T-helper 1 cell treated with Interleukin-12 subunit alpha and Interleukin-12 subunit beta and Interleukin-4 antibody, amounts not matched to agents 30 ng/mL and 1 ng/mL, for 36 hours (primary cell): ENCODE measurements at regions not wholly inside any gene's neighbourhood (a gene's known extent, or its start where the extent isn't known, plus 50 kb on each side); places are given as distances from the start of the nearest gene placed in this dataset.

ENCODE experiments used
- intact Hi-C: fragments of 100-400 bp; cut with micrococcal nuclease; formaldehyde crosslinking; loops from one replicate; pipeline ENCODE4 v1.15.1; 2024

GRCh38 chr14:76974365-76974764 is 54.1 kb downstream of the IRF2BPL start:
- intact Hi-C loops = no loop called here

GRCh38 chr14:76971549-76971948 is 57.0 kb downstream of the IRF2BPL start:
- intact Hi-C loops = no loop called here

DNA sequence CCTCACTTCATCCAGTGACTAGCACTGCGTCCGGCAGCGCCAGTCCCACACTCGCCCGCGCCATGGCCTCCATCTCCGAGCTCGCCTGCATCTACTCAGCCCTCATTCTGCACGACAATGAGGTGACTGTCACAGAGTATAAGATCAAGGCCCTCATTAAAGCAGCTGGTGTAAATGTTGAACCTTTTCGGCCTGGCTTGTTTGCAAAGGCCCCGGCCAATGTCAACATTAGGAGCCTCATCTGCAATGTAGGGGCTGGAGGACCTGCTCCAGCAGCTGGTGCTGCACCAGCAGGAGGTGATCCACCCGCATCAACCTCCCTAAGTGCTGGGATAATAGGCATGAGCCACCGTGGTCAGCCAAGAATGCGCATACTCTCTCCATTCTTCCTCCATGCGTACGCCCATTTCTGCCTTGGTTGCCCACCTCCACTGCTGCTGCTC is 59.9 kb downstream of the IRF2BPL start:
- intact Hi-C loops = no loop called here

DNA sequence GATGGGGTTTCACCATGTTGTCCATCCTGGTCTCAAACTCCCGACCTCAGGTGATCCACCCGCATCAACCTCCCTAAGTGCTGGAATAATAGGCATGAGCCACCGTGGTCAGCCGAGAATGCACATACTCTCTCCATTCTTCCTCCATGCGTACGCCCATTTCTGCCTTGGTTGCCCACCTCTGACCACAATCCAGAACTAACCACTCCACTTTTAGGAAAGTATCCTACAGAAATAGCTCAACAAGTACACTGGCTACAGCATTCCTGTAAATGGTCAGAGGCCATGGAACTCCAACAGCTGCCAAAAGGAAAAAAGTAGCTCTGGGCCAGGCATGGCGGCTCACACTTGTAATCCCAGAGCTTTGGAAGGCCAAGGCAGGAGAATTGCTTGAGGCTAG is 60.7 kb downstream of the IRF2BPL start:
- intact Hi-C loops = no loop called here

GRCh38 chr14:76965232-76965631 is 63.3 kb downstream of the IRF2BPL start:
- intact Hi-C loops = no loop called here

DNA sequence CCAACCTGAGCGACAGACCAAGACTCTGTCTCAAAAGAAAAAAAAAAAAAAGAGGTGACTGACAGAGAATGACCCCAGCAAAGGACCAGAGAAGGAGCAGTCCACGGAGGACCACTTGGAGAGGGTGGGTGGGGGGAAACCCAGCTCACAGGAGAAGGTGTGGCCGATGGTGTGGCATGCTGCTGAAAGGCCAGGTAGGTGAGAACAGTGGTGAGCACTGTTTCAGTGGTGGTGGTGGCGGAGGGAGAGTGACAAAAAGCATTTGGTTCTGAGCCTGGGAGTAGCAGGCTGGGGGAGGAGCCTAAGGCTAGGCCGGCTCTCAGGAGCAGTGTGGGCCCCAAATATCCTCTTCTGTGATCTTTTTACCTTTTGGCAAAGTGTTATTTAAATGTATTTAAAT is 63.8 kb downstream of the IRF2BPL start:
- intact Hi-C loops = loop anchor here (5.0 kb wide), 1 partner anchor 982 kb away; the partner anchor contains the start of gene TGFB3

- intact Hi-C loops = loop anchor here (2.0 to 5.0 kb wide), 2 partner anchors 151 to 981 kb away; partner anchors contain the start of genes ANGEL1 and TGFB3
Observed at GRCh38 chr14:76963372-76963771, 65.1 kb downstream of the IRF2BPL start.

GRCh38 chr14:76962303-76962660 is 66.2 kb downstream of the IRF2BPL start:
- intact Hi-C loops = loop anchor here (1.0 to 5.0 kb wide), 9 partner anchors 16 to 980 kb away; partner anchors contain the start of genes ANGEL1, IRF2BPL and TGFB3

DNA sequence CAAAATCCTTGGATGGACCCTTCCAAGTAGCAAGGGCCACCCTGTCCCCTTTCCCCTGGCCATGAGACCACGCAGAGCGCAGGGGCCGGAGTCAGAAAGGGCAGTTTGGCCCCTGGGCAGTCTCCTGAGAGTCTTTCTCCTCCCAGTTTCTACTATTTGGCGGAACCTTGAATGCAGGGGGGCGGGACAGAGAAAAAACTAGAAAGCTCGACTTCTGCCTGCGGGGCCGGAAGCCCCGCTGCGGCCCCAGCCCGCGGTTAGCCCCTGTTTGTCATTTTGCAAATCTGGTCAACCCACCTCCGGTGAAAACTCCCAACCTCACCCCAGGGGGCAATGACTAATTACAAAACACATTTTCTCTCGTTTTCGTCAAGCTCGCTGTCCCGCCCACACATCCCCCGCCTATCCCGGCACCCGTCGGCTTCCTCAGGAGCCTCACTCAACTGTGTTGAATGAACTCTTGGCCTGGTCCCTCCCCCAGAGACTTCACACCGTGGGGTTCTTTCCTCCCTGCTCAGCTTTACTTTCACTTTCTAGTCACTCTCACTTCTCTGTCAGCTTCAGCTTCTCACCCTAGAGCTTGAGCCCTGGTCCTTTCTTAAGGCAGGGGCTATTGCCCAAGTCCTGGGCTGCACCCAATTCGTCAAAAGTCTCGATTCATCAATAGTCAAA is 66.7 kb downstream of the IRF2BPL start:
- intact Hi-C loops = loop anchor here (1.0 to 5.0 kb wide), 12 partner anchors 8 to 979 kb away; partner anchors contain the start of genes ANGEL1, CIPC, IRF2BPL and TGFB3

- intact Hi-C loops = no loop called here
Observed at GRCh38 chr14:76958980-76959710, 69.4 kb downstream of the IRF2BPL start.

DNA sequence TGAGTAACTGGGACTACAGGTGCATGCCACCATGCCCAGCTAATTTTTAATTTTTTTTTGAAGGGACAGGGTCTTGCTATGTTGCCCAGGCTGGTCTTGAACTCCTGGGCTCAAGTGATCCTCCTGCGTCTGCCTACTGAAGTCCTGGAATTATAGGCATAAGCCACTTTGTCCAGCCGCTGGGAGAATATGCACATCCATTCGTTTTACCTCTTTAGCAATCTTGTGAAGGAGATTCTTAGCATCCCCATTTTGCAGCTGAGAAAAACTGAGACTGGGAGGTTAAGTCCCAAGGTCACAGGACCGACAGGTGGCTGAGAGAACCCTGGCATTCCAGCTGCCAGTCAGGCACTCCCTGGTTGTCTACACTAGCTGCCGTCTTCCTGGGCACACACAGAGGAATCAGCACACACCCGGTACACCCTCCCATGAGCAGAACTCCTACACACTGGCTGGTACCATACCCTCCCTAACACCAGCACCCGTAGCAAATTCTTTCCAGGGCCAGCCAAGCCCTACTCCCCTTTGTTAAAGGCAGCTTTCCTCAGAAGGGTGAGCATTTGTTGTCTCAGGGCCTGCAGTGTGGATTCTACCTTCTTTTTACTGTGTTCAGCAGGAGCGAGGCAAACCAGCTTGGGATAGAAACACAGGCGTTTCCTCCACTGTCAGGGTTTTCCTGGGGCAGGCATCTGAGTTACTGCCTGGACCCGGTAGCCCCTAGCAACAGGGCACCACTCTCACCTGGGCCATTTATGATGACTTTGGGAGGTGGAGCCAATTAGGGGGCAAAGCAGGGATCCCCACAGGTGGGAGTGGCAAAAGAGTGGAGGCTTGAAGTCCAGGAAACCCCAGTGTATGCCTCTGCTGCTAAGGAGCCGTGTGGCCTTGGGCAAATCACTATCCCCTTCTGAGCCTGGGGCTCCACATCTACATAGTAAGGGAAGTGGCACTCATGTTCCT is 70.2 kb downstream of the IRF2BPL start:
- intact Hi-C loops = no loop called here

DNA sequence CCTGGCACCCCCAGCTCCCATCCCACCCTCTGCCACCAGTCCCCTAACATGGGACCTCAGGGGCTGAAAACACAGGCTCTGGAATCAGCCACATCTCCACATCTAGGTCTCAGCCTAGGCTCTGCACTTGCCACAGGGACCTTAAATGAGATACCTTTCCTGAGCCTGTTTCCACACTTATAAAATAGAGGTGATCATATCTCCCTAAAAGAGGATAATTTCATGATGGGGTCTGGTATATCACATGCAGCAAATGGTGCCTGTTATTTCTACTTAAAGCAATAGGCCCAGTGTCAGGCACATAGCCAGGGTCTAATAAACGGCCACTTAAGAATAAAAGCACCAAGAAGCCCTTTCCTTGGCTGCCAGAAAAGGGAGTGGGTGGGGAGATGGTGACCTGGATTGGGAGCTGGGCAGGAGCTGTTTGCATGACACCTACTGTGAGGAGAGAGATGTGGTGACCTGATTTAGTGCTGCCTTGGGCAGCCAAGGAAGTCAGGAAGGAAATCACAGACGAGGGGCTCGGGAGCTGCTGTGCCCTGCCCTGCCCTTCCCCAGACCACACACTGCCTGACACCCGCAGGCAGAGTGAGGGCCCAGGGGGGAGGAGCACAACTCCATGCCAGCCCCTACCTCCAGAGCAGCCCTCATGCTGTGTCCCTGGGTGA is 71.2 kb downstream of the IRF2BPL start:
- intact Hi-C loops = loop anchor here (2.0 kb wide), 2 partner anchors 141 to 363 kb away; partner anchors contain the start of genes CIPC, GSTZ1 and POMT2

- intact Hi-C loops = loop anchor here (1.0 to 2.0 kb wide), 11 partner anchors 9 to 364 kb away; partner anchors contain the start of genes CIPC, GSTZ1, IRF2BPL and POMT2
Observed at GRCh38 chr14:76956316-76957090, 72.0 kb downstream of the IRF2BPL start.

GRCh38 chr14:76955575-76956315 is 72.8 kb downstream of the IRF2BPL start:
- intact Hi-C loops = loop anchor here (1.0 to 2.0 kb wide), 11 partner anchors 8 to 365 kb away; partner anchors contain the start of genes CIPC, GSTZ1, IRF2BPL and POMT2

DNA sequence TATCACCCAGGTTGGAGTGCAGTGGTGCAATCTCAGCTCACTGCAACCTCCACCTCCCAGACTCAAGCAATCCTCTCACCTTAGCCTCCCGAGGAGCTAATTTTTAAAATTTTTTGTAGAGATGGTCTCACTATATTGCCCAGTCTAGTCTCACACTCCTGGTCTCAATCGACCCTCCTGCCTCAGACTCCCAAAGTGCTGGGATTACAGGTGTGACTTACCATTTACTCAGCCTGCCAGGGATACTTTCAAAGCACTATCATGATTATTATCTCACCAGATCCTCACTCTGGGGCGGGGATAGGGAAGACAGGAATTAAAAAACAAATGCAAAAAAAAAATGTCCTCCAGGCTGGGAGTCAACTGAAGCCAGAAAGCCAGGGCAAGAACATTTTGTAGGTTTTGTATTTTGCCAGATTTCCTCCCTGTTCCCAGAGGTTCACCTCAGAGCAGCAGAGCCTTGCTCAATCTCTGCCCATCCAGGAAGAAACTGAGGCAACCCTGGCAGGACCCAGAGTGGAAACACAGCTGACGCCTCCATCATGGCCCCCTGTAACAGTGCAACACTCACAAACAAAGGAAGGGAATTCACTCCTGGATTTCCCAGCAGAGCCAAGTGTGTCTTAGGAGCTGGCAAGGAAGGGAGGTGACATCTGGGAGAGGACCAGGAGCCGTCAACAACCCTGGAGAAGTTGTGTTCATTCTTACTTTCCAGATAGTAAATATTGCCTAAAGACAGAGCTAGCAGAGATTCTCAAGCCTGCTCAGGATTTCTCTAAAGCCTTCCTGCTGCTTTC is 73.9 kb downstream of the IRF2BPL start:
- intact Hi-C loops = no loop called here

DNA sequence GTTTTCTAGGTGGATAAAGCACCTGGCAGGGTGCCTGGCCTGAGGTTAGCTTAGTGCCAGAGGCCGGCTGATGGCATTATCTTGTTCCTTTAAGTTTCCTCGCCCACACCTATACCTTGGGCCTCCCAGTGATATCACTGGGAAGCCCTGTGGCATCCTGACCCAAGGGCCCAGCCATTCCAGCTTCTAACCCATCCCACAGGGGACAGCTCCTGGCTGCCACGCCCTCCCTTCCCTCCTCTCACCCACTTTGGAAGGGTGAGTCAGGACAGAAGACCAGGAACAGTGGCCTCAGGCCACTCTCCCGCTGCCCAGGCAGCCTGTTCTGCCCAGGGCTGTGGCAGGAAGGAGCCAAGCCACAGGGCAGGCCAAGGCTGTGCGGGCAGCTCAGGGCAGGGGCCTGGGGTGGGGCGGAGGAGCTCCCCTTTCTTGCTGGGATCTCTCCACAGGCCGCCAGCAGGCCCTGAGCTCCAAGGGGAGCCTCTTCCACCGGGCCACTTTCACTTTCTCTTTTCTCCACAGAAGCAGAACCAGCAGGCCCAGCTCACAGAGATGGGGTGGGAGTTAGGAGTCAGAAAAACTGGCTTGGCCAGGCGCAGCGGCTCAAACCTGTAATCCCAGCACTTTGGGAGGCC is 75.1 kb downstream of the IRF2BPL start:
- intact Hi-C loops = loop anchor here (1.0 kb wide), 1 partner anchor 8 kb away; no protein-coding TSS in a partner anchor

- intact Hi-C loops = no loop called here
Observed at GRCh38 chr14:76951166-76951565, 77.3 kb downstream of the IRF2BPL start.
